ENCODE measurements at regions not wholly inside any gene's neighbourhood (a gene's known extent, or its start where the extent isn't known, plus 50 kb on each side); places are given as distances from the start of the nearest gene placed in this dataset.

DNA sequence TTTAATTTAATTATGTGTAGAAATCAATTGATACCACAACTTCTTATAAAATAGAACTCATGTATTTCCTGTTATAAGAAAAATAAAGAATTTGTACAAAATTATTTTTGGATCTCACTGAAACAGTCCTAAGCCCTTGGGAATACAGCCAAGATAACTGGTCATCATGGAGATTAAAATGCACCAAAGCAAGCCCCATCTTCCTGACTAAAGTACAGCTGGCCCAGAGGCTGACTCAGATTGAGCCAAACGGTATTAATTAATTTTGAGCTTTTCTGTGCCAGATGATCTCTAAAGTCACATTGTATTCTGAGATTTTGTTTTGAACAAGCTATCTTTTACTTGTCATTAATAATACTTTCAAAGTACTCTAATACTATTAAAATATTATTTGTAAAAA is 978.5 kb downstream of the TBC1D32 start:
- TF ChIP-seq, protein P1, sequence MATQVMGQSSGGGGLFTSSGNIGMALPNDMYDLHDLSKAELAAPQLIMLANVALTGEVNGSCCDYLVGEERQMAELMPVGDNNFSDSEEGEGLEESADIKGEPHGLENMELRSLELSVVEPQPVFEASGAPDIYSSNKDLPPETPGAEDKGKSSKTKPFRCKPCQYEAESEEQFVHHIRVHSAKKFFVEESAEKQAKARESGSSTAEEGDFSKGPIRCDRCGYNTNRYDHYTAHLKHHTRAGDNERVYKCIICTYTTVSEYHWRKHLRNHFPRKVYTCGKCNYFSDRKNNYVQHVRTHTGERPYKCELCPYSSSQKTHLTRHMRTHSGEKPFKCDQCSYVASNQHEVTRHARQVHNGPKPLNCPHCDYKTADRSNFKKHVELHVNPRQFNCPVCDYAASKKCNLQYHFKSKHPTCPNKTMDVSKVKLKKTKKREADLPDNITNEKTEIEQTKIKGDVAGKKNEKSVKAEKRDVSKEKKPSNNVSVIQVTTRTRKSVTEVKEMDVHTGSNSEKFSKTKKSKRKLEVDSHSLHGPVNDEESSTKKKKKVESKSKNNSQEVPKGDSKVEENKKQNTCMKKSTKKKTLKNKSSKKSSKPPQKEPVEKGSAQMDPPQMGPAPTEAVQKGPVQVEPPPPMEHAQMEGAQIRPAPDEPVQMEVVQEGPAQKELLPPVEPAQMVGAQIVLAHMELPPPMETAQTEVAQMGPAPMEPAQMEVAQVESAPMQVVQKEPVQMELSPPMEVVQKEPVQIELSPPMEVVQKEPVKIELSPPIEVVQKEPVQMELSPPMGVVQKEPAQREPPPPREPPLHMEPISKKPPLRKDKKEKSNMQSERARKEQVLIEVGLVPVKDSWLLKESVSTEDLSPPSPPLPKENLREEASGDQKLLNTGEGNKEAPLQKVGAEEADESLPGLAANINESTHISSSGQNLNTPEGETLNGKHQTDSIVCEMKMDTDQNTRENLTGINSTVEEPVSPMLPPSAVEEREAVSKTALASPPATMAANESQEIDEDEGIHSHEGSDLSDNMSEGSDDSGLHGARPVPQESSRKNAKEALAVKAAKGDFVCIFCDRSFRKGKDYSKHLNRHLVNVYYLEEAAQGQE (IDR thresholded peaks at IDR 0.05; ENCODE audit: insufficient replicate concordance, low read depth), result no peak
- TF ChIP-seq, protein P2, sequence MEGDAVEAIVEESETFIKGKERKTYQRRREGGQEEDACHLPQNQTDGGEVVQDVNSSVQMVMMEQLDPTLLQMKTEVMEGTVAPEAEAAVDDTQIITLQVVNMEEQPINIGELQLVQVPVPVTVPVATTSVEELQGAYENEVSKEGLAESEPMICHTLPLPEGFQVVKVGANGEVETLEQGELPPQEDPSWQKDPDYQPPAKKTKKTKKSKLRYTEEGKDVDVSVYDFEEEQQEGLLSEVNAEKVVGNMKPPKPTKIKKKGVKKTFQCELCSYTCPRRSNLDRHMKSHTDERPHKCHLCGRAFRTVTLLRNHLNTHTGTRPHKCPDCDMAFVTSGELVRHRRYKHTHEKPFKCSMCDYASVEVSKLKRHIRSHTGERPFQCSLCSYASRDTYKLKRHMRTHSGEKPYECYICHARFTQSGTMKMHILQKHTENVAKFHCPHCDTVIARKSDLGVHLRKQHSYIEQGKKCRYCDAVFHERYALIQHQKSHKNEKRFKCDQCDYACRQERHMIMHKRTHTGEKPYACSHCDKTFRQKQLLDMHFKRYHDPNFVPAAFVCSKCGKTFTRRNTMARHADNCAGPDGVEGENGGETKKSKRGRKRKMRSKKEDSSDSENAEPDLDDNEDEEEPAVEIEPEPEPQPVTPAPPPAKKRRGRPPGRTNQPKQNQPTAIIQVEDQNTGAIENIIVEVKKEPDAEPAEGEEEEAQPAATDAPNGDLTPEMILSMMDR (IDR thresholded peaks at IDR 0.05; ENCODE audit: insufficient read depth, low read length), result no peak
- TF ChIP-seq POLR2AphosphoS5 (IDR thresholded peaks at IDR 0.05; ENCODE audit: low read depth), result no peak

Measured in HL-60 (cell line).